Middle frontal gyrus (tissue), 1 donor: ENCODE measurements at regions not wholly inside any gene's neighbourhood (a gene's known extent, or its start where the extent isn't known, plus 50 kb on each side); places are given as distances from the start of the nearest gene placed in this dataset.
"Not testable (repeated sequence)": the region's sequence is repeated elsewhere in the genome, so short reads cannot be mapped to it uniquely, and the experiment has no call there.

Experiments
- DNase-seq: peaks from one replicate; pipeline ENCODE4 v3.0.0-alpha.2; 2015; ENCODE audit warnings: low spot score; ENCODE audit errors: extremely low spot score

- DNase-seq: no peak
Measured at GRCh38 chr2:16764487-16764886, 98.9 kb upstream of the CYRIA start.

- DNase-seq: no peak
Measured at GRCh38 chr2:16763493-16763899, 97.9 kb upstream of the CYRIA start.

- DNase-seq: no peak
Measured at GRCh38 chr2:16763056-16763455, 97.4 kb upstream of the CYRIA start.

- DNase-seq: no peak
Measured at GRCh38 chr2:16760426-16760825, 94.8 kb upstream of the CYRIA start.

- DNase-seq: peak; percentile 57
Measured at GRCh38 chr2:16756831-16757644, 91.4 kb upstream of the CYRIA start.

GRCh38 chr2:16755442-16755841 is 89.8 kb upstream of the CYRIA start:
- no peak for DNase-seq

GRCh38 chr2:16753025-16753424 is 87.4 kb upstream of the CYRIA start:
- DNase-seq: not testable (repeated sequence)

GRCh38 chr2:16750925-16751214 is 85.2 kb upstream of the CYRIA start:
- not testable (repeated sequence) for DNase-seq

GRCh38 chr2:16750175-16750924 is 84.7 kb upstream of the CYRIA start:
- DNase-seq: no peak

GRCh38 chr2:16748511-16749266 is 83.1 kb upstream of the CYRIA start:
- DNase-seq: not testable (repeated sequence)

- DNase-seq: no peak
Measured at GRCh38 chr2:16747689-16748088, 82.1 kb upstream of the CYRIA start.

GRCh38 chr2:16747257-16747656 is 81.6 kb upstream of the CYRIA start:
- no peak for DNase-seq

- DNase-seq: no peak
Measured at GRCh38 chr2:16746833-16747232, 81.2 kb upstream of the CYRIA start.

- DNase-seq: no peak
Measured at GRCh38 chr2:16746329-16746728, 80.7 kb upstream of the CYRIA start.

GRCh38 chr2:16745466-16745865 is 79.8 kb upstream of the CYRIA start:
- DNase-seq: no peak

- DNase-seq: no peak
Measured at GRCh38 chr2:16744521-16744920, 78.9 kb upstream of the CYRIA start.

GRCh38 chr2:16742026-16742425 is 76.4 kb upstream of the CYRIA start:
- no peak for DNase-seq

- no peak for DNase-seq
Measured at GRCh38 chr2:16741498-16741897, 75.9 kb upstream of the CYRIA start.

GRCh38 chr2:16739778-16740581 is 74.3 kb upstream of the CYRIA start:
- DNase-seq: no peak

- no peak for DNase-seq
Measured at GRCh38 chr2:16738361-16739225, 73.0 kb upstream of the CYRIA start.
